H1 (cell line): ENCODE measurements at regions not wholly inside any gene's neighbourhood (a gene's known extent, or its start where the extent isn't known, plus 50 kb on each side); places are given as distances from the start of the nearest gene placed in this dataset.

Source experiments
- CTCF ChIA-PET: fragments of 300-600 bp; sonication (Branson Sonifier 250); formaldehyde crosslinking; loops from one replicate; lab custom pipeline; 2021; ENCODE audit not compliant: partially characterized antibody; lab: Charles Lee
- POLR2A ChIA-PET: fragments of 300-600 bp; sonication (Branson Sonifier 250); formaldehyde crosslinking; loops from one replicate; lab custom pipeline; 2021; ENCODE audit warnings: inconsistent platforms; ENCODE audit not compliant: partially characterized antibody; lab: Charles Lee
- DNase-seq, 2 experiments: peaks; one replicate each; pipeline versions ENCODE4 v3.0.0 to v3.0.0-alpha.2; 2010 to 2022; ENCODE audit warnings: low spot score in 2 of 2, low read depth in 1 of 2, mixed read lengths in 1 of 2
- FAIRE-seq: peaks from 2 replicates; lab custom pipeline; 2011; peaks lifted over from hg19 to GRCh38; lab: Jason Lieb, UNC
- H2AFZ ChIP-seq: 2 replicates; pipeline ENCODE4 v1.8.1; 2012; ENCODE audit warnings: low read length, inconsistent platforms
- H2AK5ac ChIP-seq: 2 replicates; pipeline ENCODE4 v1.6.1; 2013; ENCODE audit warnings: low read depth, low read length
- H2BK120ac ChIP-seq: replicated peaks from 2 replicates; pipeline ENCODE3; 2013; ENCODE audit warnings: low read depth, low read length, inconsistent platforms
- H2BK12ac ChIP-seq: 2 replicates; pipeline ENCODE4 v1.6.1; 2013; ENCODE audit warnings: low read depth, low read length
- H2BK15ac ChIP-seq: 2 replicates; pipeline ENCODE4 v1.6.1; 2013; ENCODE audit warnings: low read length
- H2BK20ac ChIP-seq: 2 replicates; pipeline ENCODE4 v1.6.1; 2013; ENCODE audit warnings: low read length
- H2BK5ac ChIP-seq: 2 replicates; pipeline ENCODE4 v1.6.1; 2013; ENCODE audit warnings: low read depth, low read length
- H3K14ac ChIP-seq: 2 replicates; pipeline ENCODE4 v1.6.1; 2013; ENCODE audit warnings: inconsistent platforms; ENCODE audit not compliant: insufficient read length
- H3K18ac ChIP-seq: 2 replicates; pipeline ENCODE4 v1.6.1; 2013; ENCODE audit warnings: low read length; ENCODE audit errors: extremely low read depth
- H3K23ac ChIP-seq: 2 replicates; pipeline ENCODE4 v1.6.1; 2013; ENCODE audit warnings: inconsistent platforms; ENCODE audit not compliant: insufficient read length
- H3K23me2 ChIP-seq: 2 replicates; pipeline ENCODE4 v1.6.1; 2013; ENCODE audit warnings: low read depth, low read length
- H3K27ac ChIP-seq: 2 replicates; pipeline ENCODE4 v1.6.1; 2011; ENCODE audit warnings: low read depth, low read length, inconsistent platforms
- H3K27me3 ChIP-seq, 4 experiments: replicated peaks in 1 of 4; 1 replicate in 1 of 4; 2 replicates in 3 of 4; pipeline versions ENCODE4 v1.6.1 to v1.8.1; 2011 to 2013; ENCODE audit warnings: low read length in 3 of 4, mild to moderate bottlenecking in 3 of 4, inconsistent platforms in 2 of 4, mixed read lengths in 2 of 4, moderate library complexity in 1 of 4; ENCODE audit not compliant: control insufficient read depth in 3 of 4, insufficient read depth in 3 of 4; ENCODE audit errors: extremely low read depth in 1 of 4
- H3K36me3 ChIP-seq, 4 experiments: 2 replicates each; pipeline versions ENCODE4 v1.6.1 to v1.8.1; 2011 to 2013; ENCODE audit warnings: mild to moderate bottlenecking in 4 of 4, low read length in 3 of 4, moderate library complexity in 2 of 4, control low read depth in 1 of 4, inconsistent platforms in 1 of 4; ENCODE audit not compliant: insufficient read depth in 4 of 4, control insufficient read depth in 2 of 4
- H3K4ac ChIP-seq: replicated peaks from 2 replicates; pipeline ENCODE3; 2013; ENCODE audit warnings: low read length, low read depth, mixed read lengths, inconsistent platforms; ENCODE audit not compliant: insufficient read length
- H3K4me1 ChIP-seq, 4 experiments: replicated peaks in 1 of 4; 1 replicate in 1 of 4; 2 replicates in 3 of 4; pipeline versions ENCODE4 v1.6.1 to v1.8.1; 2011 to 2013; ENCODE audit warnings: low read length in 3 of 4, inconsistent platforms in 2 of 4, mixed read lengths in 1 of 4; ENCODE audit not compliant: insufficient read depth in 4 of 4, control insufficient read depth in 3 of 4
- H3K4me2 ChIP-seq, 2 experiments: 2 replicates each; pipeline versions ENCODE4 v1.6.1 to v1.8.1; 2011 to 2013; ENCODE audit warnings: low read depth in 2 of 2, low read length in 2 of 2, control low read depth in 1 of 2, inconsistent platforms in 1 of 2, mild to moderate bottlenecking in 1 of 2; ENCODE audit not compliant: insufficient read depth in 1 of 2
- H3K4me3 ChIP-seq, 4 experiments: fragments of 200-600, 300-600 bp in 1 of 4; sonication (generic), shearing (Covaris generic), sonication (Bioruptor Twin) in 1 of 4; 2 replicates each; pipeline versions ENCODE4 v1.5.1 to v1.8.1; 2011 to 2016; ENCODE audit warnings: low read length in 4 of 4, low read depth in 3 of 4, control low read depth in 2 of 4, inconsistent platforms in 2 of 4, mild to moderate bottlenecking in 2 of 4, mixed read lengths in 1 of 4, moderate library complexity in 1 of 4; ENCODE audit not compliant: insufficient read depth in 2 of 4; ENCODE audit errors: extremely low read depth in 1 of 4
- H3K56ac ChIP-seq: replicated peaks from 2 replicates; pipeline ENCODE3; 2013; ENCODE audit warnings: low read depth, mild to moderate bottlenecking, mixed read lengths, low read length, inconsistent platforms; ENCODE audit not compliant: insufficient read length
- H3K79me1 ChIP-seq: 2 replicates; pipeline ENCODE4 v1.6.1; 2013; ENCODE audit warnings: low read depth, low read length, control low read depth
- H3K79me2 ChIP-seq, 2 experiments: 2 replicates each; pipeline versions ENCODE4 v1.6.1 to v1.8.1; 2012 to 2013; ENCODE audit warnings: low read length in 2 of 2, mild to moderate bottlenecking in 2 of 2, inconsistent platforms in 1 of 2; ENCODE audit not compliant: insufficient read depth in 2 of 2, control insufficient read depth in 1 of 2
- H3K9ac ChIP-seq, 4 experiments: replicated peaks in 1 of 4; 1 replicate in 1 of 4; 2 replicates in 3 of 4; pipeline versions ENCODE4 v1.6.1 to v1.8.1; 2011 to 2013; ENCODE audit warnings: low read depth in 3 of 4, low read length in 3 of 4, control low read depth in 2 of 4, mild to moderate bottlenecking in 2 of 4, moderate library complexity in 2 of 4, inconsistent platforms in 1 of 4; ENCODE audit errors: extremely low read depth in 1 of 4
- H3K9me3 ChIP-seq, 2 experiments: 2 replicates each; pipeline versions ENCODE4 v1.6.1 to v1.8.1; 2012 to 2013; ENCODE audit warnings: mild to moderate bottlenecking in 2 of 2, moderate library complexity in 2 of 2, control low read depth in 1 of 2, inconsistent platforms in 1 of 2, low read depth in 1 of 2, low read length in 1 of 2, mixed read lengths in 1 of 2; ENCODE audit not compliant: insufficient read depth in 2 of 2
- H4K20me1 ChIP-seq, 2 experiments: replicated peaks in 1 of 2; 2 replicates each; pipeline versions ENCODE3 to v1.8.1; 2011 to 2013; ENCODE audit warnings: inconsistent platforms in 2 of 2, low read length in 2 of 2, mild to moderate bottlenecking in 1 of 2; ENCODE audit not compliant: insufficient read depth in 2 of 2, control insufficient read depth in 1 of 2
- H4K5ac ChIP-seq: 2 replicates; pipeline ENCODE4 v1.6.1; 2013; ENCODE audit warnings: low read length, low read depth, mixed read lengths, inconsistent platforms; ENCODE audit not compliant: insufficient read length
- H4K8ac ChIP-seq: 2 replicates; pipeline ENCODE4 v1.8.0; 2013; ENCODE audit warnings: mild to moderate bottlenecking, moderate library complexity, low read length, inconsistent platforms; ENCODE audit not compliant: insufficient read depth; ENCODE audit errors: extremely low read depth
- H4K91ac ChIP-seq: replicated peaks from 2 replicates; pipeline ENCODE3; 2013; ENCODE audit warnings: low read length, mixed read lengths, inconsistent platforms; ENCODE audit not compliant: insufficient read length
- ASH2L ChIP-seq: fragments of 200-600, 300-600 bp; sonication (generic); IDR thresholded peaks from one replicate; pipeline ENCODE4 v1.7.1; 2017; ENCODE audit warnings: low read length
- FOSL1 ChIP-seq: IDR thresholded peaks from 2 replicates; pipeline ENCODE4 v1.6.1; 2011; ENCODE audit warnings: mild to moderate bottlenecking, low read depth, low read length, moderate library complexity; ENCODE audit not compliant: insufficient read depth
- KDM1A ChIP-seq: fragments of 200-600, 300-600 bp; sonication (generic); IDR thresholded peaks from 2 replicates; pipeline ENCODE4 v1.7.1; 2016; ENCODE audit warnings: mild to moderate bottlenecking, low read length, borderline replicate concordance
- NANOG ChIP-seq: IDR thresholded peaks from 2 replicates; pipeline ENCODE4 v1.6.1; 2011; ENCODE audit warnings: low read length, low read depth, mild to moderate bottlenecking, inconsistent platforms; ENCODE audit not compliant: insufficient read depth, poor library complexity, severe bottlenecking
- NRF1 ChIP-seq: IDR thresholded peaks from 2 replicates; pipeline ENCODE4 v1.6.1; 2011; ENCODE audit warnings: mild to moderate bottlenecking, low read depth, low read length, improper control_type of control experiment
- PHF8 ChIP-seq: fragments of 200-600 bp; sonication (generic); conservative IDR thresholded peaks from 2 replicates; pipeline ENCODE4 v1.7.1; 2012; ENCODE audit warnings: low read depth, mild to moderate bottlenecking, inconsistent platforms, low read length, moderate library complexity
- SIX5 ChIP-seq: IDR thresholded peaks from 2 replicates; pipeline ENCODE4 v1.6.1; 2011; ENCODE audit warnings: mild to moderate bottlenecking, low read depth, low read length
- SP2 ChIP-seq: IDR thresholded peaks from 2 replicates; pipeline ENCODE4 v1.6.1; 2012; ENCODE audit warnings: mild to moderate bottlenecking, low read length, inconsistent platforms
- TAF1 ChIP-seq: IDR thresholded peaks from 2 replicates; pipeline ENCODE4 v1.6.1; 2011; ENCODE audit warnings: mild to moderate bottlenecking, low read depth, low read length
- TCF12 ChIP-seq: IDR thresholded peaks from 2 replicates; pipeline ENCODE4 v1.6.1; 2011; ENCODE audit warnings: low read depth, mild to moderate bottlenecking, low read length
- TEAD4 ChIP-seq: IDR thresholded peaks from 2 replicates; pipeline ENCODE4 v1.6.1; 2012; ENCODE audit warnings: low read depth, low read length, inconsistent platforms, mixed read lengths
- WGBS, 2 experiments: shearing (Covaris generic) in 1 of 2; methylation state at CpG; one replicate each; pipeline versions ENCODE4 v1.1.6 to v1.1.7; 2013 to 2015; ENCODE audit warnings: low lambda C conversion rate in 2 of 2, mixed read lengths in 2 of 2, inconsistent platforms in 1 of 2, low coverage in 1 of 2, missing lambda C conversion rate in 1 of 2; ENCODE audit not compliant: insufficient replicate concordance in 2 of 2, insufficient coverage in 1 of 2, insufficient read length in 1 of 2; ENCODE audit errors: extremely low coverage in 1 of 2, missing lambda C conversion rate in 1 of 2; 5-methylcytosine and 5-hydroxymethylcytosine counted together
- TF ChIP-seq, protein P1 (sequence below): IDR thresholded peaks from 2 replicates; pipeline ENCODE4 v1.6.1; 2012; ENCODE audit warnings: inconsistent platforms

DNA sequence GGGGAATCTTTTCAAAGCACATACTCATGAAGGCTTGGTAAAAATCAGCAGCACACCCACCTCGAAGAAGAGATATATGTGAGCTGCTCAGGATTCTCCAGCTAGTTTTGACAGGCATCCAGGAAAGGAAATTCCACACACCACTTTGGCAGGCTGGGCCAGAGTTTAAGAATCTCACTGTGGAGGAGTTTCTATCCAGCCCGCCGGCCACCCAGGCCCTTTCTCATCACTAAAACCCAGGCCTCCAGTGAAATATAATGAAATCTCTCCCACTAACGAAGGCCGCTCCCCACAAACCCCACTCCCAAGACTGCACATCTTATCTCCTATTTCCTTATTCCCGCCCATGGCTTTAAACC, 202.0 kb downstream of the GLI2 start:
- Histone ChIP-seq H2BK15ac (no peak overlapping the region), H2BK12ac (no peak overlapping the region), H3K9ac (no peak overlapping the region), H4K5ac (no peak overlapping the region), H2BK20ac (no peak overlapping the region), H3K4me1 (peaks cover 0 to 5% (median 3%) of the 10 kb centered on the region in 4 experiments; a peak in 3 of 7 replicates), H2BK120ac (no peak overlapping the region), H3K79me1 (no peaks in the 10 kb centered on the region; the same call in none of the 2 replicates), H2BK5ac (no peak overlapping the region), H3K4me3 (no peak overlapping the region), H3K23ac (no peak overlapping the region), H3K9me3 (no peaks in the 10 kb centered on the region), H2AK5ac (no peak overlapping the region), H3K27me3 (no peaks in the 10 kb centered on the region), H3K36me3 (peaks cover 0 to 2% (median 0%) of the 10 kb centered on the region in 4 experiments; a peak in 3 of 8 replicates), H3K4me2 (no peak overlapping the region), H2AFZ (no peak overlapping the region), H3K56ac (no peak overlapping the region), H3K27ac (no peak overlapping the region), H3K4ac (no peak overlapping the region), H3K18ac (no peak overlapping the region), H3K79me2 (peaks cover 0 to 10% of the 10 kb centered on the region in 2 experiments; a peak in 1 of 4 replicates), H4K8ac (no peak overlapping the region), H4K91ac (no peak overlapping the region), H3K23me2 (no peaks in the 10 kb centered on the region), H4K20me1 (peaks cover 17 to 34% of the 10 kb centered on the region in 2 experiments), H3K14ac (no peak overlapping the region)
- FAIRE-seq, result no peak
- ChIA-PET POLR2A (no interaction called here), CTCF (interaction anchor here (1.5 kb wide), 1 partner anchor 16 kb away, joined by 6 read pairs; no protein-coding TSS in a partner anchor)
- no peak for DNase-seq
- 83% methylated on average over 6 of the region's 6 CpGs; no CpG with 5 or more reads in 1 of the 2 experiments for WGBS, 2 experiments
- no peak for TF ChIP-seq KDM1A
- TF ChIP-seq NANOG, result no peak
- no peak for TF ChIP-seq SIX5
- no peak for TF ChIP-seq ASH2L
- no peak for TF ChIP-seq TEAD4
- TF ChIP-seq TAF1, result no peak
- TF ChIP-seq FOSL1, result no peak
- TF ChIP-seq NRF1, result no peak
- TF ChIP-seq SP2, result no peak
- TF ChIP-seq, protein P1, sequence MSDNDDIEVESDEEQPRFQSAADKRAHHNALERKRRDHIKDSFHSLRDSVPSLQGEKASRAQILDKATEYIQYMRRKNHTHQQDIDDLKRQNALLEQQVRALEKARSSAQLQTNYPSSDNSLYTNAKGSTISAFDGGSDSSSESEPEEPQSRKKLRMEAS, result no peak
- TF ChIP-seq TCF12, result no peak
- TF ChIP-seq PHF8, result no peak
